B cell (primary cell): ENCODE measurements at regions not wholly inside any gene's neighbourhood (a gene's known extent, or its start where the extent isn't known, plus 50 kb on each side); places are given as distances from the start of the nearest gene placed in this dataset.

Experiments
- ATAC-seq: fragments of 200-7000 bp; cut with Tn5 transposase; one replicate; pipeline ENCODE4 v1.10.0; 2021; ENCODE audit warnings: low read depth, mild to moderate bottlenecking, moderate number of reproducible peaks, moderate library complexity
- CTCF ChIA-PET: fragments of 350-600 bp; sonication (Branson Sonifier 250); formaldehyde crosslinking; loops from one replicate; lab custom pipeline; 2021; ENCODE audit warnings: antibody characterized with exemption, inconsistent platforms; lab: Charles Lee
- POLR2A ChIA-PET: fragments of 350-600 bp; sonication (Branson Sonifier 250); formaldehyde crosslinking; loops from one replicate; lab custom pipeline; 2021; ENCODE audit warnings: antibody characterized with exemption; lab: Charles Lee
- DNase-seq: peaks from one replicate; pipeline ENCODE4 v3.0.0; 2013
- H2AFZ ChIP-seq: 2 replicates; pipeline ENCODE4 v1.6.1; 2012; ENCODE audit warnings: mild to moderate bottlenecking, low read depth, low read length; ENCODE audit not compliant: insufficient read depth, poor library complexity, severe bottlenecking
- H3K27ac ChIP-seq, 2 donors: 1 replicate in 1 of 2; 2 replicates in 1 of 2; pipeline ENCODE4 v1.5.1; 2012 to 2013; ENCODE audit warnings: low read length in 2 of 2, mild to moderate bottlenecking in 2 of 2, moderate library complexity in 1 of 2
- H3K27me3 ChIP-seq, 4 experiments: fragments of 200-600 bp in 1 of 4; sonication (generic) in 1 of 4; replicated peaks in 1 of 4; 1 replicate in 2 of 4; 2 replicates in 2 of 4; pipeline versions ENCODE4 v1.6.1 to v1.7.0; 2013 to 2016; ENCODE audit warnings: low read length in 3 of 4, mild to moderate bottlenecking in 2 of 4, mixed read lengths in 1 of 4, moderate library complexity in 1 of 4; ENCODE audit not compliant: insufficient read depth in 4 of 4, control insufficient read depth in 3 of 4; ENCODE audit errors: control extremely low read depth in 1 of 4
- H3K36me3 ChIP-seq, 2 experiments: replicated peaks in 1 of 2; 1 replicate in 1 of 2; 2 replicates in 1 of 2; pipeline versions ENCODE4 v1.6.1 to v1.7.1; 2013; ENCODE audit warnings: low read length in 1 of 2; ENCODE audit not compliant: insufficient read depth in 2 of 2, control insufficient read depth in 1 of 2; ENCODE audit errors: control extremely low read depth in 1 of 2, extremely low read depth in 1 of 2
- H3K4me1 ChIP-seq, 2 donors: fragments of 200-600 bp in 1 of 2; sonication (generic) in 1 of 2; 1 replicate in 1 of 2; 2 replicates in 1 of 2; pipeline versions ENCODE4 v1.5.1 to v1.6.1; 2013 to 2017; ENCODE audit warnings: low read length in 2 of 2; ENCODE audit not compliant: control insufficient read depth in 2 of 2, insufficient read depth in 2 of 2
- H3K4me2 ChIP-seq: replicated peaks from 2 replicates; pipeline ENCODE3; 2012; ENCODE audit warnings: mild to moderate bottlenecking, low read depth, low read length; ENCODE audit not compliant: poor library complexity, severe bottlenecking
- H3K4me3 ChIP-seq, 5 experiments: fragments of 200-600 bp in 1 of 5; sonication (generic) in 1 of 5; 1 replicate in 3 of 5; 2 replicates in 2 of 5; pipeline versions ENCODE4 v1.5.1 to v1.7.0; 2011 to 2016; ENCODE audit warnings: low read length in 4 of 5, mild to moderate bottlenecking in 4 of 5, low read depth in 2 of 5, control low read depth in 1 of 5, moderate library complexity in 1 of 5; ENCODE audit not compliant: insufficient read depth in 1 of 5; ENCODE audit errors: control extremely low read depth in 1 of 5, extremely low read depth in 1 of 5
- H3K79me2 ChIP-seq: fragments of 200-600 bp; sonication (generic); one replicate; pipeline ENCODE4 v1.6.0; 2016; ENCODE audit warnings: low read length; ENCODE audit not compliant: control insufficient read depth, insufficient read depth
- H3K9ac ChIP-seq: fragments of 200-600 bp; sonication (generic); 2 replicates; pipeline ENCODE4 v1.6.1; 2017; ENCODE audit warnings: mild to moderate bottlenecking, low read length, moderate library complexity
- H3K9me3 ChIP-seq, 3 donors: one replicate each; pipeline versions ENCODE4 v1.6.1 to v1.7.1; 2013; ENCODE audit warnings: low read length in 2 of 3; ENCODE audit not compliant: control insufficient read depth in 2 of 3, insufficient read depth in 1 of 3; ENCODE audit errors: control extremely low read depth in 1 of 3
- H4K20me1 ChIP-seq: 2 replicates; pipeline ENCODE4 v1.6.0; 2012; ENCODE audit warnings: mild to moderate bottlenecking, low read length; ENCODE audit not compliant: insufficient read depth, control insufficient read depth, poor library complexity, severe bottlenecking
- H3K27ac Mint-ChIP-seq: one replicate; pipeline ENCODE4 v1.8.0; 2021; ENCODE audit warnings: mixed read lengths
- H3K27me3 Mint-ChIP-seq: one replicate; pipeline ENCODE4 v1.8.0; 2021; ENCODE audit warnings: mixed read lengths
- H3K4me1 Mint-ChIP-seq: one replicate; pipeline ENCODE4 v1.8.0; 2021; ENCODE audit warnings: mixed read lengths
- H3K4me3 Mint-ChIP-seq: one replicate; pipeline ENCODE4 v1.8.0; 2021; ENCODE audit warnings: mixed read lengths
- H3K9me3 Mint-ChIP-seq: one replicate; pipeline ENCODE4 v1.8.0; 2022; ENCODE audit warnings: mixed read lengths; ENCODE audit not compliant: insufficient read depth
- EZH2 ChIP-seq: IDR thresholded peaks from 2 replicates; pipeline ENCODE4 v1.6.1; 2012; ENCODE audit warnings: borderline replicate concordance, low read depth, mild to moderate bottlenecking, moderate library complexity, low read length; ENCODE audit not compliant: insufficient read depth, poor library complexity, severe bottlenecking
- WGBS: methylation state at CpG from one replicate; pipeline ENCODE4 v1.1.5; 2013; ENCODE audit warnings: missing lambda C conversion rate; ENCODE audit not compliant: insufficient coverage; 5-methylcytosine and 5-hydroxymethylcytosine counted together
- intact Hi-C: fragments of 100-400 bp; cut with micrococcal nuclease; formaldehyde crosslinking; loops from one replicate; pipeline ENCODE4 v1.10.0; 2022
- TF ChIP-seq, protein P1 (sequence below): fragments of 200-600 bp; IDR thresholded peaks from one replicate; pipeline ENCODE4 v1.8.0; 2022; ENCODE audit warnings: antibody characterized with exemption, mild to moderate bottlenecking

DNA sequence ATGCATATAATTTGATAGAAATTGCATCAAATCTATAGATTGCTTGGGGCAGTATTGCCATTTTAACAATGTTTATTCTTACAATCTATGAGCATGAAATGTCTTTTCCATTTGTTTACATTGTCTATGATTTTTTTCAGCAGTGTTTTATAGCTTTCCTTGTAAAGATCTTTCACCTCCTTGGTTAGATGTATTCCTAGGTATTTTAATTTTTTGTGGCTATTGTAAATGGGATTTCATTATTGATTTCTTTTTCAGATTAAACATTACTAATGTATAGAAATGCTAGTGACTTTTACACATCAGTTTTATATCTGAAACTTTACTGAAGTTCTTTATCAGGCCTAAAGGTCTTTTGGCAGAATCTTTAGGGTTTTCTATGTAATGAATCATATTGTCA is 237.6 kb upstream of the STAC start:
- no peaks in the 10 kb centered on the region for H3K36me3 ChIP-seq
- H3K9me3 ChIP-seq, result no peaks in the 10 kb centered on the region
- no peaks in the 10 kb centered on the region for H3K79me2 ChIP-seq
- no peak for DNase-seq
- CTCF ChIA-PET, result no interaction called here
- H3K4me3 Mint-ChIP-seq, result no peak overlapping the region
- H4K20me1 ChIP-seq, result no peaks in the 10 kb centered on the region
- no peak for TF ChIP-seq EZH2
- TF ChIP-seq, protein P1, sequence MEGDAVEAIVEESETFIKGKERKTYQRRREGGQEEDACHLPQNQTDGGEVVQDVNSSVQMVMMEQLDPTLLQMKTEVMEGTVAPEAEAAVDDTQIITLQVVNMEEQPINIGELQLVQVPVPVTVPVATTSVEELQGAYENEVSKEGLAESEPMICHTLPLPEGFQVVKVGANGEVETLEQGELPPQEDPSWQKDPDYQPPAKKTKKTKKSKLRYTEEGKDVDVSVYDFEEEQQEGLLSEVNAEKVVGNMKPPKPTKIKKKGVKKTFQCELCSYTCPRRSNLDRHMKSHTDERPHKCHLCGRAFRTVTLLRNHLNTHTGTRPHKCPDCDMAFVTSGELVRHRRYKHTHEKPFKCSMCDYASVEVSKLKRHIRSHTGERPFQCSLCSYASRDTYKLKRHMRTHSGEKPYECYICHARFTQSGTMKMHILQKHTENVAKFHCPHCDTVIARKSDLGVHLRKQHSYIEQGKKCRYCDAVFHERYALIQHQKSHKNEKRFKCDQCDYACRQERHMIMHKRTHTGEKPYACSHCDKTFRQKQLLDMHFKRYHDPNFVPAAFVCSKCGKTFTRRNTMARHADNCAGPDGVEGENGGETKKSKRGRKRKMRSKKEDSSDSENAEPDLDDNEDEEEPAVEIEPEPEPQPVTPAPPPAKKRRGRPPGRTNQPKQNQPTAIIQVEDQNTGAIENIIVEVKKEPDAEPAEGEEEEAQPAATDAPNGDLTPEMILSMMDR, result no peak
- no peaks in the 10 kb centered on the region for H3K9me3 Mint-ChIP-seq
- intact Hi-C loops, result no loop called here
- no peak overlapping the region for H3K4me3 ChIP-seq
- no peak overlapping the region for H3K4me2 ChIP-seq
- no peak overlapping the region for H3K9ac ChIP-seq
- POLR2A ChIA-PET, result no interaction called here
- H2AFZ ChIP-seq, result no peak overlapping the region
- no peaks in the 10 kb centered on the region for H3K4me1 Mint-ChIP-seq
- H3K27ac ChIP-seq, result no peak overlapping the region
- no peak overlapping the region for H3K27ac Mint-ChIP-seq
- H3K4me1 ChIP-seq, result no peaks in the 10 kb centered on the region
- H3K27me3 ChIP-seq, result no peaks in the 10 kb centered on the region
- H3K27me3 Mint-ChIP-seq, result no peaks in the 10 kb centered on the region
- no peak for ATAC-seq

DNA sequence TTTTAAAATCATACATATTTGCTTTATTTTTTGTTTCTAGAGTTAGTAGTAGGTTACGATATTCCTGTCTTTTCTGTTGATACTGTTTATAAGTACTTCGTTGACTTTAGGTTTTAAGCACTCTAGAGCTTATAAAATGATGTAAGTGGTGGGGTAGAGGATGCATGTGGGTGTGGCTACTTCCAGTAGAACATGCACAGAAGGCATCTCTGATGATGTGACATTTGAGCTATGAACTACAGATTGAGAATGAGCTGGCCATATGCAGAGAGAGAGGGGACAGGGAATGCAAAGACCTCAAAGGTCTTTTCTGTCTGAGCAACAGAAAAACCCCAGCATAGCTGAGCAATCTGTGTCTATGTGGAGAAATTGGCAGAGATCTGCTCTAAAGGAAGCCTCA is 233.9 kb upstream of the STAC start:
- whole genome bisulfite sequencing, result 94% methylated on average over 2 of the region's 2 CpGs
- no peak overlapping the region for H2AFZ ChIP-seq
- H3K9ac ChIP-seq, result no peak overlapping the region
- H3K9me3 Mint-ChIP-seq, result no peaks in the 10 kb centered on the region
- DNase-seq (no peak), ATAC-seq (no peak)
- H4K20me1 ChIP-seq, result no peaks in the 10 kb centered on the region
- intact Hi-C loops, result no loop called here
- H3K27me3 ChIP-seq, result no peaks in the 10 kb centered on the region
- no peak overlapping the region for H3K4me3 Mint-ChIP-seq
- H3K79me2 ChIP-seq, result no peaks in the 10 kb centered on the region
- no peak overlapping the region for H3K4me3 ChIP-seq
- H3K9me3 ChIP-seq, result no peaks in the 10 kb centered on the region
- H3K4me2 ChIP-seq, result no peak overlapping the region
- ChIA-PET POLR2A (no interaction called here), CTCF (no interaction called here)
- no peaks in the 10 kb centered on the region for H3K4me1 ChIP-seq
- H3K27ac Mint-ChIP-seq, result no peak overlapping the region
- no peak overlapping the region for H3K27ac ChIP-seq
- H3K4me1 Mint-ChIP-seq, result no peaks in the 10 kb centered on the region
- no peaks in the 10 kb centered on the region for H3K36me3 ChIP-seq
- TF ChIP-seq EZH2, result no peak
- H3K27me3 Mint-ChIP-seq, result no peaks in the 10 kb centered on the region
